Activated CD8-positive, alpha-beta T cell treated with anti-CD3 and anti-CD28 coated beads for 36 hours (primary cell): ENCODE measurements at regions not wholly inside any gene's neighbourhood (a gene's known extent, or its start where the extent isn't known, plus 50 kb on each side); places are given as distances from the start of the nearest gene placed in this dataset.

Experiments
- ATAC-seq: fragments of 200-7000 bp; cut with Tn5 transposase; one replicate; pipeline ENCODE4 v1.10.0; 2021; ENCODE audit warnings: mild to moderate bottlenecking, moderate library complexity
- CTCF ChIA-PET: fragments of 350-600 bp; sonication (Branson Sonifier 250); formaldehyde crosslinking; loops from one replicate; lab custom pipeline; 2021; ENCODE audit warnings: antibody characterized with exemption; lab: Charles Lee
- POLR2A ChIA-PET: fragments of 350-600 bp; sonication (Branson Sonifier 250); formaldehyde crosslinking; loops from one replicate; lab custom pipeline; 2021; ENCODE audit warnings: antibody characterized with exemption; lab: Charles Lee
- DNase-seq: peaks from one replicate; pipeline ENCODE4 v3.0.0-alpha.2; 2020
- H3K27ac Mint-ChIP-seq: one replicate; pipeline ENCODE4 v1.8.0; 2021; ENCODE audit warnings: mild to moderate bottlenecking, mixed read lengths
- H3K27me3 Mint-ChIP-seq: one replicate; pipeline ENCODE4 v1.8.0; 2021; ENCODE audit warnings: mixed read lengths
- H3K36me3 Mint-ChIP-seq: one replicate; pipeline ENCODE4 v1.8.0; 2021; ENCODE audit warnings: low read depth, mixed read lengths
- H3K4me1 Mint-ChIP-seq: one replicate; pipeline ENCODE4 v1.8.0; 2021; ENCODE audit warnings: low read depth, mixed read lengths
- H3K4me3 Mint-ChIP-seq: one replicate; pipeline ENCODE4 v1.8.0; 2021; ENCODE audit warnings: mild to moderate bottlenecking, moderate library complexity, mixed read lengths
- H3K9me3 Mint-ChIP-seq: one replicate; pipeline ENCODE4 v1.8.0; 2021; ENCODE audit warnings: mixed read lengths
- intact Hi-C: fragments of 100-400 bp; cut with micrococcal nuclease; formaldehyde crosslinking; loops from one replicate; pipeline ENCODE4 v1.10.0; 2022
- TF ChIP-seq, protein P1 (sequence below): fragments of 200-600 bp; IDR thresholded peaks from one replicate; pipeline ENCODE4 v1.8.0; 2022; ENCODE audit warnings: antibody characterized with exemption, mild to moderate bottlenecking

GRCh38 chr9:2495221-2496005 is 126.2 kb upstream of the VLDLR start:
- Mint-ChIP-seq H3K4me3 (no peak overlapping the region), H3K9me3 (no peaks in the 10 kb centered on the region), H3K27ac (no peak overlapping the region), H3K27me3 (peaks cover 2% of the 10 kb centered on the region), H3K36me3 (no peaks in the 10 kb centered on the region), H3K4me1 (no peaks in the 10 kb centered on the region)
- intact Hi-C loops = no loop called here
- ATAC-seq (no peak), DNase-seq (no peak)
- CTCF ChIA-PET = no interaction called here
- POLR2A ChIA-PET = no interaction called here
- TF ChIP-seq, protein P1, sequence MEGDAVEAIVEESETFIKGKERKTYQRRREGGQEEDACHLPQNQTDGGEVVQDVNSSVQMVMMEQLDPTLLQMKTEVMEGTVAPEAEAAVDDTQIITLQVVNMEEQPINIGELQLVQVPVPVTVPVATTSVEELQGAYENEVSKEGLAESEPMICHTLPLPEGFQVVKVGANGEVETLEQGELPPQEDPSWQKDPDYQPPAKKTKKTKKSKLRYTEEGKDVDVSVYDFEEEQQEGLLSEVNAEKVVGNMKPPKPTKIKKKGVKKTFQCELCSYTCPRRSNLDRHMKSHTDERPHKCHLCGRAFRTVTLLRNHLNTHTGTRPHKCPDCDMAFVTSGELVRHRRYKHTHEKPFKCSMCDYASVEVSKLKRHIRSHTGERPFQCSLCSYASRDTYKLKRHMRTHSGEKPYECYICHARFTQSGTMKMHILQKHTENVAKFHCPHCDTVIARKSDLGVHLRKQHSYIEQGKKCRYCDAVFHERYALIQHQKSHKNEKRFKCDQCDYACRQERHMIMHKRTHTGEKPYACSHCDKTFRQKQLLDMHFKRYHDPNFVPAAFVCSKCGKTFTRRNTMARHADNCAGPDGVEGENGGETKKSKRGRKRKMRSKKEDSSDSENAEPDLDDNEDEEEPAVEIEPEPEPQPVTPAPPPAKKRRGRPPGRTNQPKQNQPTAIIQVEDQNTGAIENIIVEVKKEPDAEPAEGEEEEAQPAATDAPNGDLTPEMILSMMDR = no peak

- intact Hi-C loops = no loop called here
- H3K4me3 Mint-ChIP-seq = no peak overlapping the region
Observed at GRCh38 chr9:2496169-2496568, 125.4 kb upstream of the VLDLR start.

GRCh38 chr9:2496934-2497333 is 124.7 kb upstream of the VLDLR start:
- ATAC-seq = no peak
- no peaks in the 10 kb centered on the region for H3K9me3 Mint-ChIP-seq
- TF ChIP-seq, protein P1 = no peak
- H3K27me3 Mint-ChIP-seq = no peaks in the 10 kb centered on the region
- intact Hi-C loops = no loop called here
- DNase-seq = no peak
- H3K27ac Mint-ChIP-seq = no peak overlapping the region
- no peaks in the 10 kb centered on the region for H3K4me1 Mint-ChIP-seq
- H3K36me3 Mint-ChIP-seq = no peaks in the 10 kb centered on the region
- POLR2A ChIA-PET = no interaction called here
- no peak overlapping the region for H3K4me3 Mint-ChIP-seq
- CTCF ChIA-PET = no interaction called here

More at GRCh38 chr9:2496169-2496568, 125.4 kb upstream of the VLDLR start:
- Mint-ChIP-seq H3K27ac (no peak overlapping the region), H3K4me1 (no peaks in the 10 kb centered on the region), H3K9me3 (no peaks in the 10 kb centered on the region), H3K36me3 (no peaks in the 10 kb centered on the region), H3K27me3 (no peaks in the 10 kb centered on the region)
- TF ChIP-seq, protein P1 = no peak
- ATAC-seq (no peak), DNase-seq (no peak)
- CTCF ChIA-PET = no interaction called here
- POLR2A ChIA-PET = no interaction called here

- Mint-ChIP-seq H3K9me3 (no peaks in the 10 kb centered on the region), H3K27ac (no peak overlapping the region), H3K4me1 (no peaks in the 10 kb centered on the region), H3K4me3 (no peak overlapping the region), H3K36me3 (no peaks in the 10 kb centered on the region), H3K27me3 (peaks cover 2% of the 10 kb centered on the region)
- ATAC-seq = no peak
- TF ChIP-seq, protein P1 = no peak
- intact Hi-C loops = no loop called here
- POLR2A ChIA-PET = no interaction called here
- CTCF ChIA-PET = no interaction called here
- DNase-seq = no peak
Observed at GRCh38 chr9:2497666-2498400, 123.8 kb upstream of the VLDLR start.

DNA sequence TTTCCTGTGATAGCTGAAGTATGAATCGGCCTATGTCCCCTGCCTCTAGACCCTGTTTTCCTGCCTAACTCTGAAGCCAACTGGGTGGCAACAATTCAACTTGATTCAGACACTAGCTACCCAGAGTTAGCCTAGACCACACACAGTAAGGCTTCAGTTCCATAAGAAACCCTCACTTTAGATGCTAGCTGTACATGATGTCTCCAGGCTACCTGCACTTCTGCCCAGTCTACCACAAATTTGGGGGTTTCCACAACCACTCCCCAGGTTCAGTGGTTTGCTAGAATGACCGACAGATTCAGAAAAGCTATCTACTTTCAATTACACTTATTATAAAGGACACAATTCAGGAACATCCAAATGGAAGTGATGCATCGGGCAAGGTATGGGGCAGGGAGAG is 119.4 kb upstream of the VLDLR start:
- H3K4me1 Mint-ChIP-seq = no peaks in the 10 kb centered on the region
- no peaks in the 10 kb centered on the region for H3K9me3 Mint-ChIP-seq
- POLR2A ChIA-PET = interaction anchor here (1.2 kb wide), 1 partner anchor 11 kb away, joined by 3 read pairs; no protein-coding TSS in a partner anchor

More for the DNA sequence above, 119.4 kb upstream of the VLDLR start:
- H3K36me3 Mint-ChIP-seq = no peaks in the 10 kb centered on the region
- TF ChIP-seq, protein P1 = no peak
- DNase-seq (no peak), ATAC-seq (no peak)
- no peak overlapping the region for H3K4me3 Mint-ChIP-seq
- H3K27me3 Mint-ChIP-seq = peaks cover 2% of the 10 kb centered on the region
- intact Hi-C loops = no loop called here
- no peak overlapping the region for H3K27ac Mint-ChIP-seq
- CTCF ChIA-PET = no interaction called here
